Endothelial cell of umbilical vein (primary cell): ENCODE measurements at regions not wholly inside any gene's neighbourhood (a gene's known extent, or its start where the extent isn't known, plus 50 kb on each side); places are given as distances from the start of the nearest gene placed in this dataset.
A peak's percentile ranks its signal among the peaks of the same experiment; 100 is the strongest.

Experiments
- BruUV-seq: library from RNA; stranded (reverse); fragments of 400-500 nt; replicated peaks from 2 replicates; lab custom pipeline; 2021; lab: Mats Ljungman, UMichigan
- CTCF ChIA-PET: fragments of 300-600, 350-600 bp; sonication (Branson Sonifier 250); formaldehyde crosslinking; loops from one replicate; lab custom pipeline; 2021; ENCODE audit warnings: antibody characterized with exemption, inconsistent platforms; lab: Charles Lee
- POLR2A ChIA-PET: fragments of 300-600, 350-600 bp; sonication (Branson Sonifier 250); formaldehyde crosslinking; loops from one replicate; lab custom pipeline; 2021; ENCODE audit warnings: antibody characterized with exemption, inconsistent platforms; lab: Charles Lee
- DNase-seq: peaks from one replicate; pipeline ENCODE4 v3.0.0-alpha.2; 2011; ENCODE audit warnings: low read depth, low spot score
- FAIRE-seq: peaks from 2 replicates; lab custom pipeline; 2011; peaks lifted over from hg19 to GRCh38; lab: Jason Lieb, UNC
- H2AFZ ChIP-seq: 2 replicates; pipeline ENCODE4 v1.6.0; 2012; ENCODE audit warnings: low read depth, low read length, control low read depth, inconsistent platforms
- H3K27ac ChIP-seq: 2 replicates; pipeline ENCODE4 v1.5.1; 2011; ENCODE audit warnings: low read depth, mild to moderate bottlenecking, control low read depth, low read length, moderate library complexity; ENCODE audit not compliant: insufficient read depth
- H3K27me3 ChIP-seq, 2 experiments: 2 replicates each; pipeline versions ENCODE4 v1.6.0 to v1.6.1; 2011; ENCODE audit warnings: low read length in 2 of 2, mixed read lengths in 1 of 2; ENCODE audit not compliant: control insufficient read depth in 2 of 2, insufficient read depth in 2 of 2
- H3K36me3 ChIP-seq, 2 experiments: 2 replicates in 1 of 2; 3 replicates in 1 of 2; pipeline ENCODE4 v1.5.1; 2011; ENCODE audit warnings: low read length in 2 of 2, mild to moderate bottlenecking in 1 of 2, moderate library complexity in 1 of 2; ENCODE audit not compliant: control insufficient read depth in 2 of 2, insufficient read depth in 2 of 2; ENCODE audit errors: extremely low read depth in 1 of 2
- H3K4me1 ChIP-seq: 3 replicates; pipeline ENCODE4 v1.5.1; 2011; ENCODE audit warnings: mild to moderate bottlenecking, low read length; ENCODE audit not compliant: control insufficient read depth, insufficient read depth; ENCODE audit errors: extremely low read depth
- H3K4me2 ChIP-seq: 2 replicates; pipeline ENCODE4 v1.6.1; 2011; ENCODE audit warnings: low read length, control low read depth, mixed read lengths; ENCODE audit not compliant: insufficient read depth
- H3K4me3 ChIP-seq, 3 experiments: fragments of 200-600 bp in 1 of 3; sonication (generic), shearing (Covaris generic) in 1 of 3; replicated peaks in 1 of 3; 2 replicates each; pipeline ENCODE4 v1.5.1; 2011 to 2016; ENCODE audit warnings: control low read depth in 3 of 3, low read length in 3 of 3, mild to moderate bottlenecking in 2 of 3, inconsistent platforms in 1 of 3, low read depth in 1 of 3, moderate library complexity in 1 of 3; ENCODE audit not compliant: insufficient read depth in 1 of 3
- H3K79me2 ChIP-seq: 2 replicates; pipeline ENCODE4 v1.6.0; 2012; ENCODE audit warnings: low read length, inconsistent platforms; ENCODE audit not compliant: control insufficient read depth, insufficient read depth
- H3K9ac ChIP-seq: replicated peaks from 2 replicates; pipeline ENCODE3; 2011; ENCODE audit warnings: low read length, control low read depth; ENCODE audit not compliant: insufficient read depth; ENCODE audit errors: extremely low read depth
- H3K9me1 ChIP-seq: replicated peaks from 3 replicates; pipeline ENCODE4 v1.6.0; 2011; ENCODE audit warnings: mild to moderate bottlenecking, low read length; ENCODE audit not compliant: control insufficient read depth, insufficient read depth; ENCODE audit errors: extremely low read depth
- H3K9me3 ChIP-seq: replicated peaks from 2 replicates; pipeline ENCODE4 v1.5.1; 2012; ENCODE audit warnings: low read length, inconsistent platforms; ENCODE audit not compliant: control insufficient read depth, insufficient read depth
- H4K20me1 ChIP-seq: replicated peaks from 2 replicates; pipeline ENCODE3; 2011; ENCODE audit warnings: mild to moderate bottlenecking, low read length; ENCODE audit not compliant: control insufficient read depth, insufficient read depth; ENCODE audit errors: extremely low read depth
- FOS ChIP-seq: IDR thresholded peaks from 2 replicates; pipeline ENCODE4 v1.6.1; 2011; ENCODE audit warnings: mild to moderate bottlenecking, low read length, moderate library complexity, borderline replicate concordance; ENCODE audit not compliant: insufficient read depth
- GATA2 ChIP-seq: IDR thresholded peaks from 2 replicates; pipeline ENCODE4 v1.7.0; 2011; ENCODE audit warnings: low read depth, mild to moderate bottlenecking, moderate library complexity, mixed read lengths, low read length; ENCODE audit not compliant: insufficient read length, insufficient read depth
- MYC ChIP-seq: IDR thresholded peaks from one replicate; pipeline ENCODE4 v1.6.1; 2011; ENCODE audit warnings: mild to moderate bottlenecking, low read depth, low read length
- POLR2AphosphoS5 ChIP-seq: IDR thresholded peaks from 2 replicates; pipeline ENCODE4 v1.6.1; 2012; ENCODE audit warnings: low read depth, mild to moderate bottlenecking, control low read depth, low read length, moderate library complexity; ENCODE audit not compliant: insufficient read depth
- dilution Hi-C: fragments of 300-500 bp; cut with MboI; formaldehyde crosslinking; loops from one replicate; pipeline ENCODE4 v1.15.0; 2019; ENCODE audit warnings: low sequenced_read_pairs; ENCODE audit not compliant: extremely low pct_ligation_motif_present
- intact Hi-C: fragments of 100-400 bp; cut with micrococcal nuclease; formaldehyde crosslinking; loops from one replicate; pipeline ENCODE4 v1.10.0; 2022
- TF ChIP-seq, protein P1 (sequence below): IDR thresholded peaks from 2 replicates; pipeline ENCODE4 v1.6.1; 2011; ENCODE audit not compliant: insufficient read depth, insufficient read length

GRCh38 chr13:58655086-58655485 is 1023.5 kb downstream of the PCDH17 start:
- Histone ChIP-seq H3K79me2 (no peaks in the 10 kb centered on the region), H3K27me3 (no peaks in the 10 kb centered on the region), H3K27ac (no peak overlapping the region), H3K4me1 (no peaks in the 10 kb centered on the region), H2AFZ (no peak overlapping the region), H3K9ac (no peak overlapping the region), H3K4me3 (no peak overlapping the region), H3K9me3 (no peaks in the 10 kb centered on the region), H3K4me2 (no peak overlapping the region), H3K9me1 (no peaks in the 10 kb centered on the region), H3K36me3 (no peaks in the 10 kb centered on the region), H4K20me1 (no peaks in the 10 kb centered on the region)
- FAIRE-seq (no peak), DNase-seq (no peak)
- ChIA-PET CTCF (no interaction called here), POLR2A (no interaction called here)
- dilution Hi-C loops = no loop called here
- intact Hi-C loops = no loop called here
- no TSS peak for BruUV-seq
- TF ChIP-seq FOS (no peak), POLR2AphosphoS5 (no peak)
- TF ChIP-seq, protein P1, sequence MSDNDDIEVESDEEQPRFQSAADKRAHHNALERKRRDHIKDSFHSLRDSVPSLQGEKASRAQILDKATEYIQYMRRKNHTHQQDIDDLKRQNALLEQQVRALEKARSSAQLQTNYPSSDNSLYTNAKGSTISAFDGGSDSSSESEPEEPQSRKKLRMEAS = no peak

DNA sequence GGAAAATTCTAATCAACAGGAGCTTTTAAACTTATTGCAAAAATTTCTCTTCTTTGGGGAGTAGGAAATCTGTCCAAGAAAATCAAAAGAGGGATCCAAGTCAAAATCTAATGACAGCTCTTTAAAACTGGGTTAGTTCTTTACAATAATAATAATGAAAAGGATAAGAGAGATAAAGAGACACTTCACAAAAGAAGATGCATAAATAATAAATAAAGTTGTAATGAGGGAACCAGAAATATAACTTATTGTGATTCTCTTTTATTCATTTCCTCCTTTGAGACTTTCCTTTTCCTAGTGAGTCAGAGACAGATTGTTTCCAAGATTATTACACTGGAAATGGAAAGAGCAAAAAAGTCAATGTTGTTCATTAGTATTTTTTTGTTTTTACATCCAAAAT is 1029.3 kb downstream of the PCDH17 start:
- BruUV-seq = no TSS peak
- no peak overlapping the region for H3K9ac ChIP-seq
- peak; percentile 62 for FAIRE-seq
- intact Hi-C loops (no loop called here), dilution Hi-C loops (no loop called here)
- no peaks in the 10 kb centered on the region for H3K9me1 ChIP-seq
- ChIA-PET CTCF (no interaction called here), POLR2A (no interaction called here)
- H3K4me3 ChIP-seq = no peak overlapping the region
- no peaks in the 10 kb centered on the region for H3K36me3 ChIP-seq
- H3K4me1 ChIP-seq = peaks cover 10% of the 10 kb centered on the region
- no peak for TF ChIP-seq POLR2AphosphoS5
- TF ChIP-seq GATA2 = peak; percentile 49
- no peak for TF ChIP-seq MYC
- TF ChIP-seq, protein P1 = no peak
- H4K20me1 ChIP-seq = no peaks in the 10 kb centered on the region
- no peak overlapping the region for H2AFZ ChIP-seq
- no peaks in the 10 kb centered on the region for H3K9me3 ChIP-seq
- DNase-seq = peak; percentile 20
- no peaks in the 10 kb centered on the region for H3K79me2 ChIP-seq
- no peak overlapping the region for H3K27ac ChIP-seq
- no peaks in the 10 kb centered on the region for H3K27me3 ChIP-seq
- peak overlapping the region; percentile 24 for H3K4me2 ChIP-seq
